Stimulated activated CD8-positive, alpha-beta memory T cell treated with anti-CD3 and anti-CD28 coated beads, Interleukin-12 subunit alpha, Interleukin-12 subunit beta, amount 100 ng/mL, for 1 hour (primary cell): ENCODE measurements at regions not wholly inside any gene's neighbourhood (a gene's known extent, or its start where the extent isn't known, plus 50 kb on each side); places are given as distances from the start of the nearest gene placed in this dataset.
"Not testable (repeated sequence)": the region's sequence is repeated elsewhere in the genome, so short reads cannot be mapped to it uniquely, and the experiment has no call there.

ENCODE experiments used
- DNase-seq: peaks from one replicate; pipeline ENCODE4 v3.0.0-alpha.2; 2020; ENCODE audit warnings: low read depth

DNA sequence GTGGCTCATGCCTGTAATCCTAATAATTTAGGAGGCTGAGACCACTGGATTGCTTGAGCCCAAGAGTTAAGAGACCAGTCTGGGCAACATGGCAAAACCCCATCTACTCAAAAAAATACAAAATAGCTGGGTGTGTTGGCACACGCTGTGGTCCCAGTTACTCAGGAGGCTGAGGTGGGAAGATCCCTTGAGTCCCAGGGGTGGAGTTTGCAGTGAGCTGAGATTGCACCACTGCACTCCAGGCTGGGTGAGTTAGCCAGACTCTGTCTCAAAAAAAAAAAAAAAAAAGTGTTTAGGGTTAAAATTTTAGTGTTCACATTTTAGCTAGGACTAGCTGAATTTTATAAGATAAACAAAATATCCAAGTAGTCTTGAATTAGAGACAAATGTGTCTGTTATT, 1340.1 kb upstream of the EPHA6 start:
- no peak for DNase-seq

DNA sequence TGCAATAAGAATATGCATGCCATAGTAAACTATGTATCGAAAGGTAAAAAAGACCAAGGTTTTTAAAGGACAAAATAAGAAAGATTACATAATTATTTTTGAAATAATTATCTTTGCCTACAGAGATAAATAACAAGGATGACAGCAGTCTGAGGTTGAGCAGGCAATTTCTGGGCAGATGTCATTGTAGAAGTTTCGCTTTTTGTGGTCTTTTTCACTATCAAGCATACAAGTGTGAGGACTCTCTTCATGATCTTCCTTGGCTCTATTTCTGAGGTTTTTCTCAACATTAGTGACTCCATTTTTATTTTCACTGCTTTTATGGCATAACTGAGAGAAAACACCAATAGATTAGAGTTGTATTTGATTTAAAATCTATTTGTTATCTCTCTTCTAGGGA, 1337.9 kb upstream of the EPHA6 start:
- DNase-seq = no peak

GRCh38 chr3:95506174-95506573, 1308.2 kb upstream of the EPHA6 start:
- no peak for DNase-seq

- no peak for DNase-seq
Measured at GRCh38 chr3:95508124-95508523, 1306.3 kb upstream of the EPHA6 start.

DNA sequence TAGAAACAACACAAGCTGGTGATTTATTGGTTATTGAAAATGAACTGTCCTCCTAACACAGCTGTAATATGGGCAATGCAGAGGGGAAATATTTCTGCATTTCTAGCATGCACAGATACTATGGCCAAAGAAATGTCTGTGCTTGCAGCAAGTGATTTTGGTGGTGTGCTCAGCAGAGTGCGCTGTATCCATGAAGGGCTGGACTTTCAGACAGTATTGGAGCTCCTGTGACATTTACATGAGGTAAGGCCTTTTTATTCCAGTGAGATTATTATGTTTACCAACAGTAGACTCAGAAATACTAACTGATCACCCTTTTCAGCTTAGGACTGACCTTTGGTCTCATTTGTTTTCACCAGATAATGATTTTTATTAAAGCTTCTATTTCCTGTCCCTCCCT, 1302.6 kb upstream of the EPHA6 start:
- DNase-seq = no peak

GRCh38 chr3:95514260-95514659, 1300.1 kb upstream of the EPHA6 start:
- no peak for DNase-seq

- DNase-seq = no peak
Measured at GRCh38 chr3:95521396-95521795, 1293.0 kb upstream of the EPHA6 start.

- DNase-seq = no peak
Measured at GRCh38 chr3:95522449-95522848, 1291.9 kb upstream of the EPHA6 start.

DNA sequence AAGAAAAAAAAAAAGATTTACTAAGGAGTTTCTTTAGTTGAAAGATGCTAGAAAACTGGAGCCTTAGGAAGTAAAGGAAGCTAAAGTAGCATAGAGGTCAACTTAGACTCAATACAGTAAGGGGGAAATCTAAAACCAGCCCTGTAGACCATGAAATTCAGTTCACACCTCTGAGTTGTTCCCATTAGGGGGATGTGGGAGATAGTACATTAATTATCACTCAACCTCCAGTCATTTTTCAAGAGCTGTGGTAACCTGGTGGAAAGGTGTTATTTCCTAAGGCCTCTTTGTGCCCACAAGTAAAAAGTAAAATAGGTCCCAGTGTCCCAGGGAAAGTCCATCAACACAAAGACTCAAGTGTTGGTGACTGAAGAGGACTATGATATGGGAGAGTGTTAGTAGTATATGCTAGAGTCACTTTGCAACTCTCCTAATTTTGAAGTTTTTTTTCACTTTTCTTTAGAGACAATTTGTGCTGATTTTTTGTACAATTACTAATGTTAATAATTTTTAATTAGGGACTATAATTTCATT, 1274.4 kb upstream of the EPHA6 start:
- no peak for DNase-seq

- no peak for DNase-seq
Measured at GRCh38 chr3:95565502-95565901, 1248.9 kb upstream of the EPHA6 start.

GRCh38 chr3:95567346-95567745, 1247.0 kb upstream of the EPHA6 start:
- DNase-seq = no peak

- DNase-seq = no peak
Measured at GRCh38 chr3:95586754-95587153, 1227.6 kb upstream of the EPHA6 start.

- DNase-seq = not testable (repeated sequence)
Measured at GRCh38 chr3:95587641-95588040, 1226.8 kb upstream of the EPHA6 start.

GRCh38 chr3:95588473-95588872, 1225.9 kb upstream of the EPHA6 start:
- no peak for DNase-seq

GRCh38 chr3:95595416-95596075, 1218.8 kb upstream of the EPHA6 start:
- no peak for DNase-seq

- no peak for DNase-seq
Measured at GRCh38 chr3:95607926-95608325, 1206.5 kb upstream of the EPHA6 start.

- DNase-seq = no peak
Measured at GRCh38 chr3:95609411-95609810, 1205.0 kb upstream of the EPHA6 start.

DNA sequence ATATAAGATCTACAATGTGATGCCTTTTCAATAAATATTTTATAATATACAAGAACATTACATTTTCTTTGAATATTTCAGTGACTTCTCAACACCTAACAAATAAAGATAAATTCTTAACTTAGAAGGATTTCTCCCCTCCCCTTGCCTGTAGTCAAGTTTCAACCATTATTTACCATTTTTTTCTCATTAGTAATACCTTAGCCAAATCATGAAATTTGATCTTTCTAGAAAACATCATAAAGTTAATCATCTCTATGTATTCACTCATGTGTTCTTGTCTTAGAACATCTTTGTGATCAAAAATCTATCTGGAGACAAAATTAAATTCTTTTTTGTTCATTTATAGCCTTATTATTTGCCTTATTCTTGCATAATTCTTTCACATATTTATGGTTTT, 1201.8 kb upstream of the EPHA6 start:
- DNase-seq = no peak

GRCh38 chr3:95613993-95614392, 1200.4 kb upstream of the EPHA6 start:
- DNase-seq = no peak

GRCh38 chr3:95615592-95616310, 1198.6 kb upstream of the EPHA6 start:
- DNase-seq = no peak

DNA sequence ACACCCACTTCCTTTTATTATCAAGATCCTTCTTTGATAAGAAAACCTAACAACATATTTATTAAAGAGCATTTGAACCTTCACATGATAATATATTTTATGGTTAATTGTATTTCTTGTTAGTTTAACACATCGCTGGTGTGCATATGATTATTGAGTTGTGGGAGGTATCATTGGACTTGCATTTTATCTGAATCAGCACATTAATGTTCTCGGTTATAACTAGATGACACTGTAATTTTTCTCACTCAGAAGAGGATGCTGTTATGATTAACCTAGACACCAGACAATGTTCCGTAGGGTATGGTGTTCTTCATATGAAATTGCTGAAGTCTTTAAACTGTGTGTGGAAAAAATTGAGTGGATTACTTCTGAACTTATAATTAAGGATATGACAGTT, 1188.3 kb upstream of the EPHA6 start:
- DNase-seq = no peak

DNA sequence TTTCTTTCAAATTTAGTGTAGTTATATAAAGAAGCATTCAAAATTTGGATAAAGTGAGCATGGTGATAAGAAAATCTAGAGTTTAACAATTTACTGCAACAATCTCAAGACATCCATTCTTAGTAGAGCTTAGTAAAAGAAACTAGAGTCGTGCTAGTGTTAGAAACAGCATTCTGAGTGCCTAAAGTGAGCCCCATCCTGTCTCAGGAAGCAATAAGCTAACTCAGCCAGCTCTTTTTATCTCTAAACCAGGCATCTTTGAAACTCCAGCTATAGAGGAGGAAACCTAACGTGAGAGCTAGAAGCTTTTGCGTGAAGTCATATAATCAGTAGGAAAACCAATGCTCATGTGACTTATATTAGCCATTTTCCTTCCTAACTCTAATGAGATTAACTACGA, 1187.1 kb upstream of the EPHA6 start:
- DNase-seq = no peak

DNA sequence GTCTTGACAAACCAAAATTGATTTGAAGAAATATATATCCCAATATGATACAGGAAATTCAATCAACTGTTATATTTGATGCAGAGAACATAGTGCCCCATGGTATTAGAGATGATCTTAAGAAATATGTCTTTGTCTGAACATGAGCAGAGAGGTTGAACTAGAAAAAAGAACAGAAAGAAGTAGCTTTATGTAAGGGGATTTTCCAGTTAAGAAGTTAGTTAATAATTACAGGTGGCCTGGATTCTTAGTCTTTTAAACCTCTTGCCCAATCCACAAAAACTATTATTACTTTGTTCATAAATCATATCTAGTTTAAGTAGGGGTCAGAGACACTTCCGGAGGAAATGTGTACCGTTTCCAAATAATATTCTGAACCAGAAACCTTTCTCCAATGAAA, 1186.7 kb upstream of the EPHA6 start:
- no peak for DNase-seq

DNA sequence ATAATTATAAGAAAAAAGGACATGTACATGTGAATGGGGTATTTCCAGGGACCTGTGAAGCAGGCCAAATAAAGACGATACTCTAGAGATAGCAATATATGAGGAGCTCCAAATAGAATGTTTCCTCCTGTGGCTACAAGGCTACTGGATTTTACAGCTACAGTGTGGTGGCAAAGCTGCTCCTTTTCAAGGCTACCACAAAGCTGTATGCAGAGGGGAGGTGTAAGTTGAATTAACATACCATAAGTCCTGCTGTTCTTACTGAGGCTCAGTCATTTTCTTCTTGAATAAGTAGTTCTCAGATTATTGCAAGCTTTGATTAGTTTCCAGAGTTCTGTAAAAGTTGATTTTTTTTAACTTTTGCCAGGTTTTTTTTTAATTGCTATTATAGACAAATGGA, 1184.6 kb upstream of the EPHA6 start:
- DNase-seq = no peak
